Glutamatergic neuron (in vitro differentiated cells): ENCODE measurements at regions not wholly inside any gene's neighbourhood (a gene's known extent, or its start where the extent isn't known, plus 50 kb on each side); places are given as distances from the start of the nearest gene placed in this dataset.

Experiments used
- DNase-seq: peaks from one replicate; pipeline ENCODE4 v3.0.0; 2022
- H3K27ac Mint-ChIP-seq: one replicate; pipeline ENCODE4 v1.8.0; 2020; ENCODE audit warnings: mild to moderate bottlenecking, mixed read lengths, inconsistent platforms; ENCODE audit not compliant: unreplicated experiment
- H3K27me3 Mint-ChIP-seq: one replicate; pipeline ENCODE4 v1.8.0; 2020; ENCODE audit warnings: mild to moderate bottlenecking, moderate library complexity, mixed read lengths, inconsistent platforms; ENCODE audit not compliant: unreplicated experiment
- H3K36me3 Mint-ChIP-seq: one replicate; pipeline ENCODE4 v1.8.0; 2020; ENCODE audit warnings: mild to moderate bottlenecking, mixed read lengths, inconsistent platforms; ENCODE audit not compliant: unreplicated experiment
- H3K4me1 Mint-ChIP-seq: one replicate; pipeline ENCODE4 v1.8.0; 2020; ENCODE audit warnings: mild to moderate bottlenecking, low read depth, mixed read lengths, inconsistent platforms; ENCODE audit not compliant: unreplicated experiment
- H3K4me3 Mint-ChIP-seq: one replicate; pipeline ENCODE4 v1.8.0; 2020; ENCODE audit warnings: mild to moderate bottlenecking, mixed read lengths, inconsistent platforms; ENCODE audit not compliant: unreplicated experiment
- H3K9me3 Mint-ChIP-seq: one replicate; pipeline ENCODE4 v1.8.0; 2020; ENCODE audit warnings: mild to moderate bottlenecking, moderate library complexity, mixed read lengths, inconsistent platforms; ENCODE audit not compliant: unreplicated experiment
- CTCF ChIP-seq: fragments of 200-600 bp; sonication (generic); IDR thresholded peaks from one replicate; pipeline ENCODE4 v1.5.0; 2021; ENCODE audit not compliant: partially characterized antibody, unreplicated experiment

DNA sequence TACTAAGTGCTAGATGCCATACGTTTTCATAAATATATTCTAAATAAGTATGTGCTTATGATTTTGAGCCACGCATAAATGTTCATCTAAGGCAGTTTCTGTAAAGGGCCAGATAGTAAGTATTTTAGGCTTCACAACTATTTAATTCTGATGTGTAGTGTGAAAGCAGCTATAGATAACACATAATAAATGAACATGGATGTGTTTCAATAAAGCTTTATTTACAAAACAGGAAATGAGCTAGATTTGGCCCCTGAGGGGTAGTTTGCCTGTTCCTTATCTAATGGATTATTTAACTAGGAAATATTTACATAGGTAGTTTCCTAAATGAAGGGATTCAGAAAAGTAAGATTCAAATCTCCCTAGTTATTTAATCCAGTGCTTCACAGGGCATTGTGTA, 557.6 kb upstream of the PKN2 start:
- H3K9me3 Mint-ChIP-seq = no peaks in the 10 kb centered on the region
- H3K4me1 Mint-ChIP-seq = no peaks in the 10 kb centered on the region
- no peak overlapping the region for H3K27ac Mint-ChIP-seq
- DNase-seq = no peak
- TF ChIP-seq CTCF = no peak
- no peaks in the 10 kb centered on the region for H3K36me3 Mint-ChIP-seq
- H3K4me3 Mint-ChIP-seq = no peak overlapping the region
- H3K27me3 Mint-ChIP-seq = peaks cover 3% of the 10 kb centered on the region

- no peaks in the 10 kb centered on the region for H3K4me1 Mint-ChIP-seq
- no peaks in the 10 kb centered on the region for H3K9me3 Mint-ChIP-seq
- H3K27ac Mint-ChIP-seq = no peak overlapping the region
- no peaks in the 10 kb centered on the region for H3K27me3 Mint-ChIP-seq
- DNase-seq = no peak
- H3K36me3 Mint-ChIP-seq = no peaks in the 10 kb centered on the region
- TF ChIP-seq CTCF = no peak
- no peak overlapping the region for H3K4me3 Mint-ChIP-seq
Measured at GRCh38 chr1:88133991-88134390, 550.1 kb upstream of the PKN2 start.

DNA sequence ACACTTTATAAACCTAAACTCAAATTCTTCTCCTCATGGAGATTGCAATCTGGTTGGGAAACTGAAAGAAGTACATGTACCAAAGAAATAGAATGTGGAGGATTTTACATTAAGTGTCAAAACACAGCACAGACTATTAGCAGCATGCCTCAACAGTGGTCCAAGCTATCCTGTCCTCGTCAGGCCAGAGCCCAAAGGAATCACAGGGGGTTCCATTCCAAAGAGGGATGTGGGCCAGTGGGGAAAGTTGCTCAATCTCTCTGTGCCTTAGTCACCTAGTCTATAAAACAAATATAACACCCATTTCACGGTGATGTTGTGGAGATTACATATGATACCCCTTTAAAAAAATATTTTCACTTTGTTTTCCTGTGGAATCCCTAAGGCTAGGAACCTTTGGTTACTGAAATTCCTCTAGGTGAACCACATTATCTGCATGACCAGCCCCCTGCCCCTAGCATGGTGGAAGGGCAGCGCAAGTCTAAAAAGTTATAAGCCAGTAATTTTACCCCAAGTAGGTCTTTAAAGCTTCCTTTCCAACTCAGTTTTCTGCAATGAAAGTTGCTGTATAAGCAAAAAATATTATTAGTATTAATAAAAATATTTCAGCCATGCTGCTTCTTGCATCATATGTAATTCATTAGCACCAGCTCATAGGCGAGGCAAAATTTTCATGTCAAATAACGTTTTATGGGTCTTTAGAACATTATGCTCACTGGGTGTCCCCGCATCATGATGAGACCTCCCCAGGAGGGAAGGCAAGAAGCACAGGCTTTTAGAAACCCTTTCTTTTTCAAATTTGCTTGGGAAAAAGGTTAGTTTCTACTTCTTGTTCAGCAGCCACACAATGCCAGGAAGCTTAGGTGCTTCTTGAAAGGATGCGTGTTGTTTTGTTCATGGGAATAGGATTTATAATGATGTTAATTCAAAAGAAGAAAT, 548.8 kb upstream of the PKN2 start:
- no peak for TF ChIP-seq CTCF
- H3K27me3 Mint-ChIP-seq = no peaks in the 10 kb centered on the region
- no peaks in the 10 kb centered on the region for H3K36me3 Mint-ChIP-seq
- H3K4me1 Mint-ChIP-seq = peaks cover 4% of the 10 kb centered on the region
- no peaks in the 10 kb centered on the region for H3K9me3 Mint-ChIP-seq
- H3K4me3 Mint-ChIP-seq = no peak overlapping the region
- H3K27ac Mint-ChIP-seq = no peak overlapping the region
- no peak for DNase-seq

DNA sequence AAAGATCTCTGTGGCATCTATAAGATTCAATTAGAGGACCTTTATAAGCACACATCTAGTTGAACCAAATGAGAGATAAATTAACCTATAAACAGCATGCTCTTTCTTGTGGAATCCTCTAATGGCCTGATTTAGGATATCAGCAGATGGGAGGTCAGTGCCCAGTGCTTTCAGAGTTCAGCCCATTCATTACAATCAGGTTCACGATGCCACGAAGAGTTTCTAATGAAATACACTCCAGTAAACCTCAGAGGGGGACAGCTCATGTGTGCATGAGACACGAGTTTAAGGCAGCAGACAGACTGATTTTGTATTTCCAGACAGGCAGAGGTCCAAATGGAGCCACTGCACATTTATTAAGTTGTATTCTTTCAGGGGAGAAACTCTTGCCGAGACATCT, 544.4 kb upstream of the PKN2 start:
- no peak for DNase-seq
- no peaks in the 10 kb centered on the region for H3K9me3 Mint-ChIP-seq
- H3K27ac Mint-ChIP-seq = no peak overlapping the region
- H3K36me3 Mint-ChIP-seq = no peaks in the 10 kb centered on the region
- H3K27me3 Mint-ChIP-seq = no peaks in the 10 kb centered on the region
- H3K4me1 Mint-ChIP-seq = peaks cover 4% of the 10 kb centered on the region
- no peak for TF ChIP-seq CTCF
- no peak overlapping the region for H3K4me3 Mint-ChIP-seq

- TF ChIP-seq CTCF = no peak
- Mint-ChIP-seq H3K4me1 (peaks cover 4% of the 10 kb centered on the region), H3K27me3 (no peaks in the 10 kb centered on the region), H3K36me3 (no peaks in the 10 kb centered on the region), H3K4me3 (no peak overlapping the region), H3K27ac (no peak overlapping the region), H3K9me3 (no peaks in the 10 kb centered on the region)
- no peak for DNase-seq
Measured at GRCh38 chr1:88140325-88140724, 543.7 kb upstream of the PKN2 start.
